ENCODE measurements at regions not wholly inside any gene's neighbourhood (a gene's known extent, or its start where the extent isn't known, plus 50 kb on each side); places are given as distances from the start of the nearest gene placed in this dataset.

GRCh38 chr9:99361817-99362216, 139.7 kb downstream of the SEC61B start:
- TF ChIP-seq CTCF (IDR thresholded peaks at IDR 0.05; ENCODE audit: low read length) (no peak), EZH2 (IDR thresholded peaks at IDR 0.05; ENCODE audit: borderline replicate concordance, low read length) (no peak)
